T follicular helper cell (primary cell): ENCODE measurements at regions not wholly inside any gene's neighbourhood (a gene's known extent, or its start where the extent isn't known, plus 50 kb on each side); places are given as distances from the start of the nearest gene placed in this dataset.
"Not testable (repeated sequence)": the region's sequence is repeated elsewhere in the genome, so short reads cannot be mapped to it uniquely, and the experiment has no call there.

Experiments used
- DNase-seq: peaks from one replicate; pipeline ENCODE4 v3.0.0-alpha.2; 2020; ENCODE audit warnings: low read depth

GRCh38 chr3:118501152-118501551 lies 533.5 kb downstream of the IGSF11 start:
- no peak for DNase-seq

- DNase-seq: no peak
These were observed 529.7 kb downstream of the IGSF11 start for GRCh38 chr3:118504906-118505305.

GRCh38 chr3:118505784-118506183 lies 528.9 kb downstream of the IGSF11 start:
- DNase-seq: no peak

- DNase-seq: no peak
These were observed 523.2 kb downstream of the IGSF11 start for GRCh38 chr3:118511402-118511801.

GRCh38 chr3:118512301-118512700 lies 522.3 kb downstream of the IGSF11 start:
- no peak for DNase-seq

GRCh38 chr3:118525077-118525476 lies 509.6 kb downstream of the IGSF11 start:
- no peak for DNase-seq

- DNase-seq: no peak
These were observed 507.7 kb downstream of the IGSF11 start for GRCh38 chr3:118526758-118527513.

GRCh38 chr3:118527514-118528044 lies 507.1 kb downstream of the IGSF11 start:
- no peak for DNase-seq

GRCh38 chr3:118529554-118529953 lies 505.1 kb downstream of the IGSF11 start:
- DNase-seq: no peak

GRCh38 chr3:118530350-118530922 lies 504.2 kb downstream of the IGSF11 start:
- no peak for DNase-seq

GRCh38 chr3:118530927-118531356 lies 503.7 kb downstream of the IGSF11 start:
- DNase-seq: not testable (repeated sequence)

GRCh38 chr3:118531816-118532215 lies 502.8 kb downstream of the IGSF11 start:
- DNase-seq: no peak

- DNase-seq: no peak
These were observed 501.0 kb downstream of the IGSF11 start for GRCh38 chr3:118533676-118534075.

- no peak for DNase-seq
These were observed 500.1 kb downstream of the IGSF11 start for GRCh38 chr3:118534519-118534918.

- DNase-seq: no peak
These were observed 497.9 kb downstream of the IGSF11 start for GRCh38 chr3:118536764-118537163.

- DNase-seq: no peak
These were observed 497.2 kb downstream of the IGSF11 start for GRCh38 chr3:118537454-118537853.

- DNase-seq: no peak
These were observed 496.5 kb downstream of the IGSF11 start for GRCh38 chr3:118538187-118538586.

- not testable (repeated sequence) for DNase-seq
These were observed 494.7 kb downstream of the IGSF11 start for GRCh38 chr3:118539820-118540447.

- DNase-seq: not testable (repeated sequence)
These were observed 494.2 kb downstream of the IGSF11 start for GRCh38 chr3:118540448-118540821.

GRCh38 chr3:118540826-118541225 lies 493.8 kb downstream of the IGSF11 start:
- no peak for DNase-seq

GRCh38 chr3:118541796-118542195 lies 492.9 kb downstream of the IGSF11 start:
- DNase-seq: no peak

GRCh38 chr3:118543832-118544231 lies 490.8 kb downstream of the IGSF11 start:
- DNase-seq: no peak

GRCh38 chr3:118544458-118544857 lies 490.2 kb downstream of the IGSF11 start:
- no peak for DNase-seq
